Fibroblast of mammary gland (primary cell): ENCODE measurements at regions not wholly inside any gene's neighbourhood (a gene's known extent, or its start where the extent isn't known, plus 50 kb on each side); places are given as distances from the start of the nearest gene placed in this dataset.

Experiments used
- DNase-seq: peaks from one replicate; pipeline ENCODE4 v3.0.0-alpha.2; 2010; ENCODE audit warnings: low read depth
- H3K4me3 ChIP-seq: 2 replicates; pipeline ENCODE4 v1.5.1; 2011; ENCODE audit warnings: low read depth, mild to moderate bottlenecking, low read length, moderate library complexity; ENCODE audit not compliant: control insufficient read depth
- CTCF ChIP-seq: conservative IDR thresholded peaks from 2 replicates; pipeline ENCODE4 v1.5.1; 2011; ENCODE audit warnings: low read depth, low read length, inconsistent platforms; ENCODE audit not compliant: control insufficient read depth, insufficient read depth

- no peak for TF ChIP-seq CTCF
- no peak overlapping the region for H3K4me3 ChIP-seq
- DNase-seq, result no peak
Observed at GRCh38 chr18:64974391-64975125, 776.3 kb upstream of the CDH7 start.

- H3K4me3 ChIP-seq, result no peak overlapping the region
- DNase-seq, result no peak
Observed at GRCh38 chr18:64972545-64972944, 778.3 kb upstream of the CDH7 start.

GRCh38 chr18:64966667-64967066 is 784.1 kb upstream of the CDH7 start:
- TF ChIP-seq CTCF, result no peak
- no peak overlapping the region for H3K4me3 ChIP-seq
- no peak for DNase-seq

More at GRCh38 chr18:64972545-64972944, 778.3 kb upstream of the CDH7 start:
- TF ChIP-seq CTCF, result no peak

- DNase-seq, result no peak
- TF ChIP-seq CTCF, result no peak
- H3K4me3 ChIP-seq, result no peak overlapping the region
Observed at GRCh38 chr18:64956465-64956864, 794.3 kb upstream of the CDH7 start.

- no peak for TF ChIP-seq CTCF
- DNase-seq, result no peak
- no peak overlapping the region for H3K4me3 ChIP-seq
Observed at GRCh38 chr18:64949885-64950284, 800.9 kb upstream of the CDH7 start.

GRCh38 chr18:64936671-64937070 is 787.8 kb upstream of the LINC00305 start:
- H3K4me3 ChIP-seq, result no peak overlapping the region
- no peak for TF ChIP-seq CTCF
- no peak for DNase-seq
